A549 (cell line): ENCODE measurements at regions not wholly inside any gene's neighbourhood (a gene's known extent, or its start where the extent isn't known, plus 50 kb on each side); places are given as distances from the start of the nearest gene placed in this dataset.

Source experiments
- ATAC-seq, 2 experiments: fragments of 200-7000 bp in 1 of 2; fragments of >200 bp in 1 of 2; cut with Nextera tagmentation in 1 of 2; cut with Tn5 transposase in 1 of 2; 3 replicates each; pipeline versions ENCODE4 v1.8.0 to v1.9.1; 2018 to 2020; ENCODE audit warnings: mild to moderate bottlenecking in 1 of 2, moderate library complexity in 1 of 2
- CTCF ChIA-PET: fragments of 300-600 bp; sonication (Branson Sonifier 250); formaldehyde crosslinking; extraction: SDS; loops from one replicate; lab custom pipeline; 2021; ENCODE audit warnings: antibody characterized with exemption, inconsistent platforms; lab: Yijun Ruan, JAX
- POLR2A ChIA-PET: fragments of 350-600 bp; formaldehyde crosslinking; extraction: SDS; loops from one replicate; lab custom pipeline; 2021; ENCODE audit warnings: antibody characterized with exemption, inconsistent platforms; lab: Yijun Ruan, JAX
- DNase-seq, 2 experiments: peaks; one replicate each; pipeline versions ENCODE4 v3.0.0 to v3.0.0-alpha.2; 2011 to 2016; ENCODE audit warnings: low read depth in 1 of 2, low spot score in 1 of 2
- FAIRE-seq: peaks from 2 replicates; lab custom pipeline; 2011; peaks lifted over from hg19 to GRCh38; lab: Jason Lieb, UNC
- H3K27ac ChIP-seq, 2 experiments: fragments of >200 bp; sonication (Bioruptor Twin); formaldehyde crosslinking; 3 replicates each; pipeline ENCODE4 v1.5.1; 2016 to 2017
- H3K4me1 ChIP-seq: fragments of >200 bp; sonication (Bioruptor Twin); formaldehyde crosslinking; 3 replicates; pipeline ENCODE4 v1.6.1; 2016
- H3K4me2 ChIP-seq: fragments of >200 bp; sonication (Bioruptor Twin); formaldehyde crosslinking; 3 replicates; pipeline ENCODE4 v1.6.1; 2016
- H3K4me3 ChIP-seq: fragments of >200 bp; sonication (Bioruptor Twin); formaldehyde crosslinking; 3 replicates; pipeline ENCODE4 v1.5.1; 2016
- H3K9me3 ChIP-seq: fragments of >200 bp; sonication (Bioruptor Twin); formaldehyde crosslinking; 3 replicates; pipeline ENCODE4 v1.6.1; 2016
- CEBPB ChIP-seq, 2 experiments: fragments of >200 bp in 1 of 2; sonication (Bioruptor Twin) in 1 of 2; formaldehyde crosslinking in 1 of 2; IDR thresholded peaks; 2 replicates each; pipeline ENCODE4 v1.6.1; 2012 to 2016
- CHD2 ChIP-seq: fragments of 150-350 bp; IDR thresholded peaks from 2 replicates; pipeline ENCODE4 v1.6.1; 2014; ENCODE audit warnings: low read length; ENCODE audit not compliant: partially characterized antibody
- CHD4 ChIP-seq: fragments of 200-600 bp; sonication (generic); IDR thresholded peaks from 2 replicates; pipeline ENCODE4 v1.6.1; 2016; ENCODE audit warnings: antibody characterized with exemption, mild to moderate bottlenecking, borderline replicate concordance
- EP300 ChIP-seq, 2 experiments: fragments of >200 bp; sonication (Bioruptor Twin); formaldehyde crosslinking; IDR thresholded peaks; 2 replicates in 1 of 2; 3 replicates in 1 of 2; pipeline ENCODE4 v1.6.1; 2016 to 2017
- FOSL2 ChIP-seq, 2 experiments: fragments of 450-650 bp in 1 of 2; fragments of >200 bp in 1 of 2; sonication (Bioruptor Twin) in 1 of 2; formaldehyde crosslinking; IDR thresholded peaks; 2 replicates each; pipeline versions ENCODE4 v1.5.0 to v1.6.1; 2016 to 2020; ENCODE audit warnings: mild to moderate bottlenecking in 1 of 2, moderate library complexity in 1 of 2
- GATA3 ChIP-seq: IDR thresholded peaks from 2 replicates; pipeline ENCODE4 v1.6.1; 2012; ENCODE audit warnings: borderline replicate concordance
- HDAC2 ChIP-seq: fragments of 200-600 bp; sonication (generic); IDR thresholded peaks from 2 replicates; pipeline ENCODE4 v1.6.1; 2016
- HEYL ChIP-seq: fragments of 250-450 bp; sonication (Bioruptor Pico); IDR thresholded peaks from 2 replicates; pipeline ENCODE4 v1.8.0; 2021; ENCODE audit warnings: mild to moderate bottlenecking, moderate library complexity
- HOXA7 ChIP-seq: fragments of 250-450 bp; sonication (Bioruptor Pico); IDR thresholded peaks from 2 replicates; pipeline ENCODE4 v1.5.0; 2020; ENCODE audit warnings: mild to moderate bottlenecking, moderate library complexity
- HOXB5 ChIP-seq: fragments of 250-450 bp; sonication (Bioruptor Pico); IDR thresholded peaks from 2 replicates; pipeline ENCODE4 v1.5.0; 2020; ENCODE audit warnings: mild to moderate bottlenecking, moderate library complexity
- JUN ChIP-seq, 2 experiments: fragments of >200 bp; sonication (Bioruptor Twin); formaldehyde crosslinking; IDR thresholded peaks; 2 replicates in 1 of 2; 3 replicates in 1 of 2; pipeline ENCODE4 v1.6.1; 2016 to 2017
- JUNB ChIP-seq: fragments of >200 bp; sonication (Bioruptor Twin); formaldehyde crosslinking; IDR thresholded peaks from 2 replicates; pipeline ENCODE4 v1.6.1; 2016
- KDM5A ChIP-seq: fragments of 200-600 bp; sonication (generic); IDR thresholded peaks from 2 replicates; pipeline ENCODE4 v1.6.1; 2016; ENCODE audit warnings: antibody characterized with exemption, mild to moderate bottlenecking
- MYC ChIP-seq: IDR thresholded peaks from 2 replicates; pipeline ENCODE4 v1.6.1; 2012; ENCODE audit warnings: mild to moderate bottlenecking, inconsistent platforms, low read length, improper control_type of control experiment, borderline replicate concordance
- NFE2L2 ChIP-seq: fragments of 150-350 bp; conservative IDR thresholded peaks from 2 replicates; pipeline ENCODE4 v1.6.1; 2014; ENCODE audit warnings: low read length
- NPAS2 ChIP-seq: fragments of 250-450 bp; sonication (Bioruptor Pico); IDR thresholded peaks from 2 replicates; pipeline ENCODE4 v1.8.0; 2022; ENCODE audit warnings: mild to moderate bottlenecking, moderate library complexity, borderline replicate concordance
- RCOR1 ChIP-seq: fragments of 150-350 bp; IDR thresholded peaks from 2 replicates; pipeline ENCODE4 v1.6.1; 2014; ENCODE audit warnings: antibody characterized with exemption, low read length, low read depth
- SMC3 ChIP-seq: fragments of >200 bp; sonication (Bioruptor Twin); formaldehyde crosslinking; IDR thresholded peaks from 3 replicates; pipeline ENCODE4 v1.6.1; 2018; ENCODE audit warnings: inconsistent platforms
- SREBF2 ChIP-seq: fragments of 450-650 bp; IDR thresholded peaks from 2 replicates; pipeline ENCODE4 v1.6.1; 2014; ENCODE audit warnings: mild to moderate bottlenecking, moderate library complexity
- USF2 ChIP-seq: fragments of 450-650 bp; IDR thresholded peaks from 2 replicates; pipeline ENCODE4 v1.6.1; 2014; ENCODE audit warnings: antibody characterized with exemption
- ZFP36 ChIP-seq: fragments of 450-650 bp; IDR thresholded peaks from 2 replicates; pipeline ENCODE4 v1.6.1; 2014; ENCODE audit warnings: borderline replicate concordance; ENCODE audit not compliant: partially characterized antibody
- WGBS: methylation state at CpG from one replicate; pipeline ENCODE4 v1.1.6; 2017; ENCODE audit errors: missing lambda C conversion rate; 5-methylcytosine and 5-hydroxymethylcytosine counted together
- TF ChIP-seq, protein P1 (sequence below): IDR thresholded peaks from 2 replicates; pipeline ENCODE4 v1.6.1; 2012
- TF ChIP-seq, protein P2 (sequence below): IDR thresholded peaks from 2 replicates; pipeline ENCODE4 v1.6.1; 2012; ENCODE audit warnings: low read depth, borderline replicate concordance

GRCh38 chr3:110810356-110810755 lies 261.3 kb upstream of the NECTIN3 start:
- peaks cover 17% of the 10 kb centered on the region; the same call in 1 of the 3 replicates for H3K4me1 ChIP-seq
- no peak overlapping the region for H3K27ac ChIP-seq

DNA sequence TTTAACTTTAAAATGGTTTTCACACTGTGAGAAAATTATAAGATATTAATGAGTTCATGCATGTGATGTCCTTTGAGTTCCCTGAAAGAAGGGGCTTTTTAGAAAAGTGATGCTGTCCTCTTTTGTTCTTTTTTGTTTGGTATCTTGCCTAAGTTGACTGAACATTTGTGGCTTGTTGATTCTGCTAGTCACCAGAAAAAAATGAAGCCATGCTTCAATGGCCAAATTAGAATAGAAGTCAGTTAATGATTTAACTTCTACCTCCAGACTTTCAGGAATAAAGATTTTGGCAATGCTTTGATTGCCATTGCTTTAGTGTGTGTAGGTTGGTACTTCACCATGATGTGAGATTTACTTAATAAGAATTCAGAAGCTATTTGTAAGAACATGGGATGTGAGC lies 260.6 kb upstream of the NECTIN3 start:
- H3K4me1 ChIP-seq, result peaks cover 17% of the 10 kb centered on the region; the same call in 1 of the 3 replicates
- ChIA-PET POLR2A (no interaction called here), CTCF (no interaction called here)
- no peak overlapping the region for H3K4me2 ChIP-seq
- TF ChIP-seq SMC3 (no peak), HDAC2 (no peak), JUNB (no peak), EP300 (IDR thresholded peaks at IDR 0.05) (no peak), HOXA7 (CRISPR knock-in tag) (no peak), RCOR1 (no peak), NPAS2 (CRISPR knock-in tag) (no peak), CEBPB (IDR thresholded peaks at IDR 0.05) (no peak), NFE2L2 (no peak), HEYL (CRISPR knock-in tag) (no peak), CHD2 (no peak), MYC (no peak), FOSL2 (IDR thresholded peaks at IDR 0.05) (no peak), FOSL2 (CRISPR knock-in tag; IDR thresholded peaks at IDR 0.05) (no peak), GATA3 (no peak), CHD4 (no peak), JUN (IDR thresholded peaks at IDR 0.05) (no peak)
- TF ChIP-seq, protein P1, sequence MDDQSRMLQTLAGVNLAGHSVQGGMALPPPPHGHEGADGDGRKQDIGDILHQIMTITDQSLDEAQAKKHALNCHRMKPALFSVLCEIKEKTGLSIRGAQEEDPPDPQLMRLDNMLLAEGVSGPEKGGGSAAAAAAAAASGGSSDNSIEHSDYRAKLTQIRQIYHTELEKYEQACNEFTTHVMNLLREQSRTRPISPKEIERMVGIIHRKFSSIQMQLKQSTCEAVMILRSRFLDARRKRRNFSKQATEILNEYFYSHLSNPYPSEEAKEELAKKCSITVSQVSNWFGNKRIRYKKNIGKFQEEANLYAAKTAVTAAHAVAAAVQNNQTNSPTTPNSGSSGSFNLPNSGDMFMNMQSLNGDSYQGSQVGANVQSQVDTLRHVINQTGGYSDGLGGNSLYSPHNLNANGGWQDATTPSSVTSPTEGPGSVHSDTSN, result no peak
- TF ChIP-seq, protein P2, sequence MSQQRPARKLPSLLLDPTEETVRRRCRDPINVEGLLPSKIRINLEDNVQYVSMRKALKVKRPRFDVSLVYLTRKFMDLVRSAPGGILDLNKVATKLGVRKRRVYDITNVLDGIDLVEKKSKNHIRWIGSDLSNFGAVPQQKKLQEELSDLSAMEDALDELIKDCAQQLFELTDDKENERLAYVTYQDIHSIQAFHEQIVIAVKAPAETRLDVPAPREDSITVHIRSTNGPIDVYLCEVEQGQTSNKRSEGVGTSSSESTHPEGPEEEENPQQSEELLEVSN, result no peak
- FAIRE-seq (no peak), ATAC-seq (no peak), DNase-seq (no peak)
- no peaks in the 10 kb centered on the region for H3K9me3 ChIP-seq
- H3K27ac ChIP-seq, result no peak overlapping the region
- H3K4me3 ChIP-seq, result no peak overlapping the region

More at GRCh38 chr3:110810356-110810755, 261.3 kb upstream of the NECTIN3 start:
- Histone ChIP-seq H3K4me3 (no peak overlapping the region), H3K9me3 (no peaks in the 10 kb centered on the region), H3K4me2 (no peak overlapping the region)
- WGBS, result 65% methylated on average over 1 of the region's 1 CpG
- TF ChIP-seq SREBF2 (no peak), HOXA7 (CRISPR knock-in tag) (no peak), USF2 (no peak), MYC (no peak), ZFP36 (no peak), KDM5A (no peak), HOXB5 (CRISPR knock-in tag) (no peak)
- TF ChIP-seq, protein P1, result no peak
- FAIRE-seq (no peak), ATAC-seq (no peak), DNase-seq (no peak)
- CTCF ChIA-PET, result no interaction called here
- POLR2A ChIA-PET, result no interaction called here
